GM18519 (cell line): ENCODE measurements at regions not wholly inside any gene's neighbourhood (a gene's known extent, or its start where the extent isn't known, plus 50 kb on each side); places are given as distances from the start of the nearest gene placed in this dataset.

Experiments used
- ATAC-seq: cut with Tn5 transposase; IDR thresholded peaks from one replicate; pipeline ENCODE4 v1.9.1; 2021; ENCODE audit warnings: mild to moderate bottlenecking, moderate library complexity; ENCODE audit not compliant: unreplicated experiment, low FRiP score

GRCh38 chr9:96183751-96184150 is 118.2 kb downstream of the HSD17B3 start:
- no peak for ATAC-seq

GRCh38 chr9:96178153-96178552 is 123.8 kb downstream of the HSD17B3 start:
- no peak for ATAC-seq

GRCh38 chr9:96177719-96178028 is 124.3 kb downstream of the HSD17B3 start:
- no peak for ATAC-seq

- no peak for ATAC-seq
Measured at GRCh38 chr9:96177005-96177718, 124.8 kb downstream of the HSD17B3 start.

- ATAC-seq, result no peak
Measured at GRCh38 chr9:96175796-96176195, 126.2 kb downstream of the HSD17B3 start.

- ATAC-seq, result no peak
Measured at GRCh38 chr9:96175001-96175400, 127.0 kb downstream of the HSD17B3 start.

- no peak for ATAC-seq
Measured at GRCh38 chr9:96174371-96174770, 127.6 kb downstream of the HSD17B3 start.

- no peak for ATAC-seq
Measured at GRCh38 chr9:96173640-96174039, 128.3 kb downstream of the HSD17B3 start.

- no peak for ATAC-seq
Measured at GRCh38 chr9:96172797-96173196, 129.2 kb downstream of the HSD17B3 start.

GRCh38 chr9:96171728-96172127 is 130.2 kb downstream of the HSD17B3 start:
- no peak for ATAC-seq

- ATAC-seq, result no peak
Measured at GRCh38 chr9:96169901-96170300, 132.1 kb downstream of the HSD17B3 start.

- no peak for ATAC-seq
Measured at GRCh38 chr9:96169484-96169883, 132.5 kb downstream of the HSD17B3 start.

GRCh38 chr9:96168882-96169281 is 133.1 kb downstream of the HSD17B3 start:
- ATAC-seq, result no peak

- ATAC-seq, result no peak
Measured at GRCh38 chr9:96167011-96167410, 135.0 kb downstream of the HSD17B3 start.

- no peak for ATAC-seq
Measured at GRCh38 chr9:96164268-96164683, 137.7 kb downstream of the HSD17B3 start.

GRCh38 chr9:96163712-96164111 is 138.3 kb downstream of the HSD17B3 start:
- no peak for ATAC-seq

GRCh38 chr9:96163161-96163560 is 138.8 kb downstream of the HSD17B3 start:
- ATAC-seq, result no peak

GRCh38 chr9:96161819-96162218 is 140.2 kb downstream of the HSD17B3 start:
- ATAC-seq, result no peak

GRCh38 chr9:96160866-96161265 is 141.1 kb downstream of the HSD17B3 start:
- no peak for ATAC-seq

- ATAC-seq, result no peak
Measured at GRCh38 chr9:96160168-96160567, 141.8 kb downstream of the HSD17B3 start.

- no peak for ATAC-seq
Measured at GRCh38 chr9:96159596-96159995, 142.4 kb downstream of the HSD17B3 start.

- no peak for ATAC-seq
Measured at GRCh38 chr9:96158909-96159575, 142.9 kb downstream of the HSD17B3 start.
